K562 (cell line): ENCODE measurements at regions not wholly inside any gene's neighbourhood (a gene's known extent, or its start where the extent isn't known, plus 50 kb on each side); places are given as distances from the start of the nearest gene placed in this dataset.

Experiments
- ATAC-seq: fragments of 200-7000 bp; cut with Tn5 transposase; 3 replicates; pipeline ENCODE4 v1.9.1; 2020; ENCODE audit warnings: moderate library complexity
- BruUV-seq: library from RNA; stranded (reverse); fragments of 400-500 nt; replicated peaks from 2 replicates; lab custom pipeline; 2021; lab: Mats Ljungman, UMichigan
- CTCF ChIA-PET: fragments of 300-600 bp; formaldehyde crosslinking; extraction: SDS; loops from one replicate; lab custom pipeline; 2021; ENCODE audit warnings: low intra/inter-chr PET ratio; lab: Yijun Ruan, JAX
- POLR2A ChIA-PET: fragments of 300-600, 350-650 bp; sonication (Branson Sonifier 250); formaldehyde crosslinking; extraction: SDS; loops from one replicate; lab custom pipeline; 2021; ENCODE audit warnings: antibody characterized with exemption, inconsistent platforms; lab: Yijun Ruan, JAX
- DNase-seq, 4 experiments: peaks; one replicate each; pipeline versions ENCODE4 v3.0.0 to v3.0.0-alpha.2; 2011 to 2018; ENCODE audit warnings: low spot score in 3 of 4, mixed read lengths in 3 of 4; ENCODE audit errors: extremely low read depth in 1 of 4
- FAIRE-seq: peaks from 2 replicates; lab custom pipeline; 2011; peaks lifted over from hg19 to GRCh38; lab: Jason Lieb, UNC
- H2AFZ ChIP-seq: 2 replicates; pipeline ENCODE4 v1.6.0; 2011; ENCODE audit warnings: low read depth, low read length, control low read depth, inconsistent platforms
- H3K27ac ChIP-seq: fragments of 200-600 bp; 3 replicates; pipeline ENCODE4 v1.8.0; 2011; ENCODE audit warnings: low read depth, mild to moderate bottlenecking, control low read depth, inconsistent platforms, low read length, moderate library complexity, mixed read lengths; ENCODE audit errors: extremely low read depth
- H3K27me3 ChIP-seq, 2 experiments: fragments of 300-600 bp in 1 of 2; 2 replicates in 1 of 2; 3 replicates in 1 of 2; pipeline versions ENCODE4 v1.6.0 to v1.8.0; 2011; ENCODE audit warnings: inconsistent platforms in 2 of 2, low read length in 2 of 2, mild to moderate bottlenecking in 1 of 2, mixed read lengths in 1 of 2, moderate library complexity in 1 of 2; ENCODE audit not compliant: control insufficient read depth in 2 of 2, insufficient read depth in 2 of 2
- H3K36me3 ChIP-seq: fragments of 300-600 bp; 3 replicates; pipeline ENCODE4 v1.8.0; 2011; ENCODE audit warnings: mild to moderate bottlenecking, low read length, inconsistent platforms; ENCODE audit not compliant: control insufficient read depth, insufficient read depth
- H3K4me1 ChIP-seq, 2 experiments: fragments of 200-600 bp in 1 of 2; replicated peaks in 1 of 2; 2 replicates in 1 of 2; 3 replicates in 1 of 2; pipeline versions ENCODE4 v1.5.1 to v1.8.0; 2011; ENCODE audit warnings: inconsistent platforms in 2 of 2, low read length in 2 of 2, mild to moderate bottlenecking in 1 of 2, mixed read lengths in 1 of 2, moderate library complexity in 1 of 2; ENCODE audit not compliant: control insufficient read depth in 2 of 2, insufficient read depth in 2 of 2
- H3K4me2 ChIP-seq: 2 replicates; pipeline ENCODE4 v1.6.1; 2011; ENCODE audit warnings: low read length, control low read depth, inconsistent platforms, mixed read lengths; ENCODE audit not compliant: insufficient read depth
- H3K4me3 ChIP-seq: fragments of 200-600 bp; sonication (generic), shearing (Covaris generic); 2 replicates; pipeline ENCODE4 v1.5.1; 2016; ENCODE audit warnings: control low read depth, inconsistent platforms
- H3K79me2 ChIP-seq: fragments of 200-600 bp; 3 replicates; pipeline ENCODE4 v1.8.0; 2011; ENCODE audit warnings: low read length, inconsistent platforms; ENCODE audit not compliant: control insufficient read depth, insufficient read depth
- H3K9ac ChIP-seq, 2 experiments: 2 replicates each; pipeline versions ENCODE4 v1.6.0 to v1.6.1; 2011; ENCODE audit warnings: low read depth in 2 of 2, low read length in 2 of 2, control low read depth in 1 of 2, inconsistent platforms in 1 of 2, mild to moderate bottlenecking in 1 of 2, mixed read lengths in 1 of 2; ENCODE audit not compliant: insufficient read depth in 1 of 2
- H3K9me1 ChIP-seq: one replicate; pipeline ENCODE4 v1.6.0; 2011; ENCODE audit warnings: inconsistent platforms, mild to moderate bottlenecking, low read length, moderate library complexity; ENCODE audit not compliant: control insufficient read depth, insufficient read depth
- H3K9me3 ChIP-seq: replicated peaks from 2 replicates; pipeline ENCODE4 v1.5.1; 2011; ENCODE audit warnings: low read depth, low read length, inconsistent platforms; ENCODE audit not compliant: control insufficient read depth, insufficient read depth
- H4K20me1 ChIP-seq: replicated peaks from 2 replicates; pipeline ENCODE4 v1.6.1; 2011; ENCODE audit warnings: low read length, inconsistent platforms, mixed read lengths; ENCODE audit not compliant: control insufficient read depth, insufficient read depth
- CBFB ChIP-seq: sonication (generic); formaldehyde crosslinking; IDR thresholded peaks from 2 replicates; pipeline ENCODE4 v1.4.0; 2020; ENCODE audit warnings: mild to moderate bottlenecking, missing genetic modification reagents
- CBX1 ChIP-seq: sonication (generic); IDR thresholded peaks from 2 replicates; pipeline ENCODE4 v1.6.1; 2016; ENCODE audit warnings: antibody characterized with exemption, low read depth, mild to moderate bottlenecking
- HMGXB4 ChIP-seq: sonication (generic); formaldehyde crosslinking; IDR thresholded peaks from 2 replicates; pipeline ENCODE4 v1.8.1; 2023; ENCODE audit warnings: mild to moderate bottlenecking, missing genetic modification reagents
- PHF8 ChIP-seq: fragments of 200-600 bp; sonication (generic); IDR thresholded peaks from 2 replicates; pipeline ENCODE4 v1.6.1; 2012; ENCODE audit warnings: mixed run types, mild to moderate bottlenecking, inconsistent platforms, low read length, moderate library complexity, borderline replicate concordance
- RUNX1 ChIP-seq: sonication (generic); IDR thresholded peaks from 2 replicates; pipeline ENCODE4 v1.6.1; 2016; ENCODE audit warnings: antibody characterized with exemption, low read depth
- SIRT6 ChIP-seq: IDR thresholded peaks from one replicate; pipeline ENCODE4 v1.6.1; 2012; ENCODE audit warnings: low read depth, mild to moderate bottlenecking, control low read depth, inconsistent platforms, low read length, moderate library complexity
- TCF7L2 ChIP-seq: fragments of 150-350 bp; IDR thresholded peaks from 2 replicates; pipeline ENCODE4 v1.6.1; 2016; ENCODE audit warnings: low read depth, mild to moderate bottlenecking, low read length, moderate library complexity
- ZBTB43 ChIP-seq: sonication (generic); formaldehyde crosslinking; IDR thresholded peaks from 2 replicates; pipeline ENCODE4 v1.8.0; 2023; ENCODE audit warnings: mild to moderate bottlenecking, missing genetic modification reagents
- ZNF197 ChIP-seq: fragments of 200-800 bp; sonication (Bioruptor generic); IDR thresholded peaks from 2 replicates; pipeline ENCODE4 v1.6.1; 2016; ENCODE audit warnings: low read depth, missing genetic modification characterization, missing compliant biosample characterization
- ZNF436 ChIP-seq: fragments of 250-450, 450-650 bp; sonication (Bioruptor Pico); formaldehyde crosslinking; IDR thresholded peaks from 2 replicates; pipeline ENCODE4 v1.7.0; 2020; ENCODE audit warnings: mild to moderate bottlenecking
- ZNF445 ChIP-seq: fragments of 250-450 bp; sonication (Bioruptor Pico); IDR thresholded peaks from 2 replicates; pipeline ENCODE4 v1.4.0; 2020; ENCODE audit warnings: low read depth, mild to moderate bottlenecking, moderate library complexity
- WGBS: fragments of 100-300 bp; shearing (Covaris generic); methylation state at CpG from one replicate; pipeline ENCODE4 v1.1.6; 2016; ENCODE audit warnings: low coverage, mixed read lengths; ENCODE audit not compliant: insufficient coverage; ENCODE audit errors: missing lambda C conversion rate; 5-methylcytosine and 5-hydroxymethylcytosine counted together
- in situ Hi-C: fragments of 300-500 bp; cut with MboI; formaldehyde crosslinking; loops from 4 replicates; pipeline ENCODE4 v1.15.0; 2018; ENCODE audit warnings: inconsistent platforms, mixed read lengths
- intact Hi-C: fragments of 100-400 bp; cut with micrococcal nuclease; formaldehyde crosslinking; loops from 2 replicates; pipeline ENCODE4 v1.14.2; 2022

- intact Hi-C loops (no loop called here), in situ Hi-C loops (no loop called here)
- BruUV-seq = no TSS peak
- no peaks in the 10 kb centered on the region for H3K9me1 ChIP-seq
- H3K4me1 ChIP-seq = no peaks in the 10 kb centered on the region
- CTCF ChIA-PET = no interaction called here
- no peak for FAIRE-seq
- no peak for DNase-seq
- H3K36me3 ChIP-seq = no peaks in the 10 kb centered on the region
- ATAC-seq = no peak
- no peak overlapping the region for H3K27ac ChIP-seq
- H3K9me3 ChIP-seq = no peaks in the 10 kb centered on the region
- peaks cover 0 to 6% of the 10 kb centered on the region in 2 experiments; a peak in 1 of 5 replicates for H3K27me3 ChIP-seq
- no peak overlapping the region for H3K4me3 ChIP-seq
- TF ChIP-seq CBFB (CRISPR knock-in tag) (no peak), CBX1 (no peak), HMGXB4 (CRISPR knock-in tag) (no peak), ZNF445 (CRISPR knock-in tag) (no peak), PHF8 (no peak), ZBTB43 (CRISPR knock-in tag) (no peak), ZNF197 (CRISPR knock-in tag) (no peak), RUNX1 (no peak), ZNF436 (CRISPR knock-in tag) (no peak), TCF7L2 (no peak), SIRT6 (no peak)
- TF ChIP-seq, all 486 proteins: peak for 0
- POLR2A ChIA-PET = no interaction called here
- Histone ChIP-seq H4K20me1 (no peaks in the 10 kb centered on the region; the same call in 1 of the 2 replicates), H3K4me2 (no peak overlapping the region), H3K79me2 (no peaks in the 10 kb centered on the region), H3K9ac (no peak overlapping the region), H2AFZ (no peak overlapping the region)
- WGBS = 0% methylated on average over 1 of the region's 1 CpG
These were observed 105.2 kb downstream of the KCNA5 start for GRCh38 chr12:5148880-5149279.
